GM12878 (cell line): ENCODE measurements at regions not wholly inside any gene's neighbourhood (a gene's known extent, or its start where the extent isn't known, plus 50 kb on each side); places are given as distances from the start of the nearest gene placed in this dataset.

ENCODE experiments used
- BHLHE40 ChIP-seq, 2 experiments: fragments of 450-650 bp in 1 of 2; IDR thresholded peaks; 2 replicates each; pipeline ENCODE4 v1.6.1; 2011 to 2017; ENCODE audit warnings: low read depth in 2 of 2, borderline replicate concordance in 1 of 2, improper control_type of control experiment in 1 of 2, low read length in 1 of 2, mild to moderate bottlenecking in 1 of 2
- CTCF ChIP-seq, 3 experiments: IDR thresholded peaks in 2 of 3; conservative IDR thresholded peaks in 1 of 3; 2 replicates each; pipeline ENCODE4 v1.5.1; 2011; ENCODE audit warnings: low read depth in 3 of 3, low read length in 3 of 3, mild to moderate bottlenecking in 3 of 3, control low read depth in 2 of 3, moderate library complexity in 2 of 3, inconsistent platforms in 1 of 3, mixed read lengths in 1 of 3; ENCODE audit not compliant: control insufficient read depth in 2 of 3, insufficient read depth in 1 of 3; ENCODE audit errors: extremely low read depth in 1 of 3
- FOXM1 ChIP-seq: IDR thresholded peaks from 2 replicates; pipeline ENCODE4 v1.6.1; 2012; ENCODE audit warnings: low read depth, mild to moderate bottlenecking, inconsistent platforms, low read length, moderate library complexity
- JUND ChIP-seq: IDR thresholded peaks from 2 replicates; pipeline ENCODE4 v1.6.1; 2012; ENCODE audit warnings: low read depth, mild to moderate bottlenecking, low read length, improper control_type of control experiment, moderate library complexity
- POLR2A ChIP-seq: IDR thresholded peaks from 2 replicates; pipeline ENCODE4 v1.6.1; 2011; ENCODE audit warnings: low read depth, mild to moderate bottlenecking, low read length
- SIN3A ChIP-seq: IDR thresholded peaks from 2 replicates; pipeline ENCODE4 v1.6.1; 2012; ENCODE audit warnings: low read depth, low read length, improper control_type of control experiment
- TAF1 ChIP-seq: IDR thresholded peaks from 2 replicates; pipeline ENCODE4 v1.6.1; 2011; ENCODE audit warnings: mild to moderate bottlenecking, low read depth, low read length, borderline replicate concordance
- ZSCAN29 ChIP-seq: fragments of 450-650 bp; IDR thresholded peaks from 2 replicates; pipeline ENCODE4 v1.6.1; 2017; ENCODE audit warnings: mild to moderate bottlenecking, moderate library complexity

GRCh38 chr12:85367936-85368335 is 87.9 kb downstream of the ALX1 start:
- TF ChIP-seq CTCF (IDR thresholded peaks at IDR 0.05 in 2 of 3, conservative IDR thresholded peaks at IDR 0.05 in 1 of 3; ENCODE audit: control insufficient read depth in 2 of 3, extremely low read depth in 1 of 3, insufficient read depth in 1 of 3, low read depth in 3 of 3, low read length in 3 of 3), result no peak
- no peak for TF ChIP-seq FOXM1
- no peak for TF ChIP-seq ZSCAN29
- TF ChIP-seq SIN3A, result no peak
- TF ChIP-seq TAF1, result no peak
- TF ChIP-seq POLR2A, result no peak
- TF ChIP-seq JUND, result no peak
- TF ChIP-seq BHLHE40 (IDR thresholded peaks at IDR 0.05; ENCODE audit: borderline replicate concordance in 1 of 2, low read depth in 2 of 2, low read length in 1 of 2), result no peak
